Liver (tissue), 8 donors: ENCODE measurements at regions not wholly inside any gene's neighbourhood (a gene's known extent, or its start where the extent isn't known, plus 50 kb on each side); places are given as distances from the start of the nearest gene placed in this dataset.

Experiments used
- DNase-seq: peaks from one replicate; pipeline ENCODE4 v3.0.0-alpha.2; 2017; ENCODE audit warnings: low spot score
- H3K27ac ChIP-seq, 2 donors: one replicate each; pipeline ENCODE4 v1.7.0; 2013; ENCODE audit warnings: inconsistent platforms in 2 of 2, low read length in 2 of 2, control low read depth in 1 of 2, low read depth in 1 of 2, mild to moderate bottlenecking in 1 of 2
- H3K27me3 ChIP-seq, 4 donors: one replicate each; pipeline versions ENCODE4 v1.6.1 to v1.7.0; 2013; ENCODE audit warnings: low read length in 3 of 4, inconsistent platforms in 1 of 4, mild to moderate bottlenecking in 1 of 4, moderate library complexity in 1 of 4; ENCODE audit not compliant: control insufficient read depth in 4 of 4, insufficient read depth in 4 of 4
- H3K36me3 ChIP-seq, 4 donors: one replicate each; pipeline versions ENCODE4 v1.6.1 to v1.7.0; 2013; ENCODE audit warnings: low read length in 3 of 4, mild to moderate bottlenecking in 3 of 4, low read depth in 1 of 4, moderate library complexity in 1 of 4; ENCODE audit not compliant: control insufficient read depth in 4 of 4, insufficient read depth in 3 of 4
- H3K4me1 ChIP-seq, 4 donors: one replicate each; pipeline versions ENCODE4 v1.6.1 to v1.7.0; 2013; ENCODE audit warnings: low read length in 3 of 4, mild to moderate bottlenecking in 3 of 4, moderate library complexity in 1 of 4; ENCODE audit not compliant: control insufficient read depth in 4 of 4, insufficient read depth in 4 of 4
- H3K4me3 ChIP-seq, 3 donors: one replicate each; pipeline versions ENCODE4 v1.6.1 to v1.7.0; 2013; ENCODE audit warnings: low read length in 3 of 3, control low read depth in 1 of 3, low read depth in 1 of 3, mild to moderate bottlenecking in 1 of 3
- H3K9ac ChIP-seq, 2 donors: one replicate each; pipeline ENCODE4 v1.7.0; 2013; ENCODE audit warnings: low read length in 2 of 2, mild to moderate bottlenecking in 2 of 2, moderate library complexity in 2 of 2, control low read depth in 1 of 2, low read depth in 1 of 2
- H3K9me3 ChIP-seq, 4 donors: one replicate each; pipeline versions ENCODE4 v1.6.1 to v1.7.0; 2013; ENCODE audit warnings: low read length in 3 of 4; ENCODE audit not compliant: control insufficient read depth in 4 of 4
- EGR1 ChIP-seq, 2 donors: IDR thresholded peaks; 2 replicates each; pipeline ENCODE4 v1.6.1; 2016 to 2018; ENCODE audit warnings: antibody characterized with exemption in 2 of 2, low read depth in 2 of 2
- FOXA1 ChIP-seq: IDR thresholded peaks from 2 replicates; pipeline ENCODE4 v1.6.1; 2016; ENCODE audit warnings: antibody characterized with exemption
- FOXA2 ChIP-seq: IDR thresholded peaks from 2 replicates; pipeline ENCODE4 v1.6.1; 2016; ENCODE audit warnings: antibody characterized with exemption
- GABPA ChIP-seq, 2 donors: IDR thresholded peaks in 1 of 2; conservative IDR thresholded peaks in 1 of 2; 2 replicates each; pipeline ENCODE4 v1.6.1; 2016; ENCODE audit warnings: antibody characterized with exemption in 2 of 2, mild to moderate bottlenecking in 1 of 2, moderate library complexity in 1 of 2
- HNF4A ChIP-seq, 2 donors: conservative IDR thresholded peaks; 2 replicates each; pipeline ENCODE4 v1.6.1; 2016; ENCODE audit warnings: antibody characterized with exemption in 2 of 2, mild to moderate bottlenecking in 2 of 2
- HNF4G ChIP-seq: IDR thresholded peaks from 2 replicates; pipeline ENCODE4 v1.6.1; 2016; ENCODE audit warnings: antibody characterized with exemption
- JUND ChIP-seq, 2 donors: IDR thresholded peaks; 2 replicates each; pipeline ENCODE4 v1.6.1; 2016; ENCODE audit warnings: antibody characterized with exemption in 2 of 2
- MAX ChIP-seq: IDR thresholded peaks from 2 replicates; pipeline ENCODE4 v1.6.1; 2016; ENCODE audit warnings: antibody characterized with exemption
- NR2F2 ChIP-seq: IDR thresholded peaks from 2 replicates; pipeline ENCODE4 v1.6.1; 2016; ENCODE audit warnings: antibody characterized with exemption
- RAD21 ChIP-seq, 2 donors: IDR thresholded peaks; 2 replicates each; pipeline ENCODE4 v1.6.1; 2016; ENCODE audit warnings: antibody characterized with exemption in 2 of 2, mild to moderate bottlenecking in 2 of 2
- REST ChIP-seq: IDR thresholded peaks from 2 replicates; pipeline ENCODE4 v1.6.1; 2016; ENCODE audit warnings: antibody characterized with exemption, mild to moderate bottlenecking
- RXRA ChIP-seq, 2 donors: IDR thresholded peaks; 2 replicates each; pipeline ENCODE4 v1.6.1; 2017 to 2018; ENCODE audit warnings: antibody characterized with exemption in 2 of 2, mild to moderate bottlenecking in 1 of 2
- SP1 ChIP-seq: IDR thresholded peaks from 2 replicates; pipeline ENCODE4 v1.6.1; 2018; ENCODE audit warnings: antibody characterized with exemption, mild to moderate bottlenecking
- YY1 ChIP-seq: IDR thresholded peaks from 2 replicates; pipeline ENCODE4 v1.6.1; 2016; ENCODE audit warnings: antibody characterized with exemption, mild to moderate bottlenecking
- ZBTB33 ChIP-seq: IDR thresholded peaks from 2 replicates; pipeline ENCODE4 v1.6.1; 2016; ENCODE audit warnings: antibody characterized with exemption
- WGBS: extraction: QIAGEN DNeasy Blood & Tissue Kit; methylation state at CpG from one replicate; pipeline ENCODE4 v1.1.7; 2013; 5-methylcytosine and 5-hydroxymethylcytosine counted together
- TF ChIP-seq, protein P1 (sequence below): fragments of 150-350 bp; IDR thresholded peaks from 2 replicates; pipeline ENCODE4 v1.5.1; 2017; ENCODE audit warnings: improper control_type of control experiment, low read depth, low read length; ENCODE audit not compliant: missing input control
- donor health status: healthy.
- donor health status: healthy.
- donor health status: healthy.
- donor health status: healthy.
- donor health status: healthy.

GRCh38 chr4:71258323-71258722 is 80.5 kb upstream of the SLC4A4 start:
- Histone ChIP-seq H3K9me3 (no peaks in the 10 kb centered on the region), H3K27ac (peak overlapping the region in 1 of 2 donors; percentile 2), H3K9ac (no peak overlapping the region), H3K4me3 (no peak overlapping the region), H3K27me3 (no peaks in the 10 kb centered on the region), H3K4me1 (peaks cover 1 to 47% (median 25%) of the 10 kb centered on the region in 4 donors), H3K36me3 (no peaks in the 10 kb centered on the region)
- DNase-seq: no peak
- WGBS: 50% methylated on average over 7 of the region's 7 CpGs
- TF ChIP-seq YY1 (peak; percentile 29), MAX (peak; percentile 27), REST (peak; percentile 25), HNF4A (conservative IDR thresholded peaks at IDR 0.05) (peak; percentile 40 to 79), RXRA (IDR thresholded peaks at IDR 0.05) (peak in 1 of 2 donors; percentile 62), EGR1 (IDR thresholded peaks at IDR 0.05; ENCODE audit: low read depth in 2 of 2) (no peak), FOXA1 (peak; percentile 26), ZBTB33 (no peak), JUND (IDR thresholded peaks at IDR 0.05) (peak in 1 of 2 donors; percentile 12)

DNA sequence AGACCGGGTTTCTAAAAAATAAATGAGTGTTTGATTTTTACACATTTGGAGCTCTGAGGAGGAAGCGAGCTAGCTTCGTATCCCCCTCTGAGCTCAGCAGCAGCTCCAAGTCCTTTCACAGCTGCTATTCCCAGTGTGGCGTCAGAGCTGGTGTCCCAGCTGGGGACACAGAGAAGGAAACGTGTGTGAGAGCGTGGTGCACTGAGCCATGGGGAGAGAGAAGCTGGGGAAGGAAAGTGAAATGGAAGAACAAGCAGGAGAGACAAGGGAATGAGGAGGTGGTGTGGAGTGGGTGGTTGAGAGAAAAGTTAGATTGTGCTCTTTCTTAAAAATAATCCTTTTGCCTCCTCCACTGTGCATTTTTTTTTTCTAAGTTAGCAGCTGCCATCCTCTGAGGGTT is 79.5 kb upstream of the SLC4A4 start:
- WGBS: 93% methylated on average over 6 of the region's 6 CpGs

More for the DNA sequence above, 79.5 kb upstream of the SLC4A4 start:
- Histone ChIP-seq H3K36me3 (no peaks in the 10 kb centered on the region), H3K27me3 (no peaks in the 10 kb centered on the region), H3K9me3 (no peaks in the 10 kb centered on the region), H3K27ac (peak overlapping the region; percentile 0 to 1), H3K4me1 (peaks cover 0 to 48% (median 21%) of the 10 kb centered on the region in 4 donors), H3K4me3 (no peak overlapping the region), H3K9ac (no peak overlapping the region)
- TF ChIP-seq REST: no peak
- no peak for TF ChIP-seq JUND (IDR thresholded peaks at IDR 0.05)
- TF ChIP-seq NR2F2: no peak
- TF ChIP-seq FOXA2: no peak
- no peak for TF ChIP-seq EGR1 (IDR thresholded peaks at IDR 0.05; ENCODE audit: low read depth in 2 of 2)
- TF ChIP-seq SP1: no peak
- TF ChIP-seq, protein P1, sequence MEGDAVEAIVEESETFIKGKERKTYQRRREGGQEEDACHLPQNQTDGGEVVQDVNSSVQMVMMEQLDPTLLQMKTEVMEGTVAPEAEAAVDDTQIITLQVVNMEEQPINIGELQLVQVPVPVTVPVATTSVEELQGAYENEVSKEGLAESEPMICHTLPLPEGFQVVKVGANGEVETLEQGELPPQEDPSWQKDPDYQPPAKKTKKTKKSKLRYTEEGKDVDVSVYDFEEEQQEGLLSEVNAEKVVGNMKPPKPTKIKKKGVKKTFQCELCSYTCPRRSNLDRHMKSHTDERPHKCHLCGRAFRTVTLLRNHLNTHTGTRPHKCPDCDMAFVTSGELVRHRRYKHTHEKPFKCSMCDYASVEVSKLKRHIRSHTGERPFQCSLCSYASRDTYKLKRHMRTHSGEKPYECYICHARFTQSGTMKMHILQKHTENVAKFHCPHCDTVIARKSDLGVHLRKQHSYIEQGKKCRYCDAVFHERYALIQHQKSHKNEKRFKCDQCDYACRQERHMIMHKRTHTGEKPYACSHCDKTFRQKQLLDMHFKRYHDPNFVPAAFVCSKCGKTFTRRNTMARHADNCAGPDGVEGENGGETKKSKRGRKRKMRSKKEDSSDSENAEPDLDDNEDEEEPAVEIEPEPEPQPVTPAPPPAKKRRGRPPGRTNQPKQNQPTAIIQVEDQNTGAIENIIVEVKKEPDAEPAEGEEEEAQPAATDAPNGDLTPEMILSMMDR: no peak
- TF ChIP-seq GABPA (IDR thresholded peaks at IDR 0.05 in 1 of 2, conservative IDR thresholded peaks at IDR 0.05 in 1 of 2): no peak
- no peak for TF ChIP-seq ZBTB33
- TF ChIP-seq RXRA (IDR thresholded peaks at IDR 0.05): no peak
- TF ChIP-seq MAX: no peak
- TF ChIP-seq FOXA1: no peak
- TF ChIP-seq YY1: no peak
- TF ChIP-seq RAD21 (IDR thresholded peaks at IDR 0.05): no peak
- no peak for TF ChIP-seq HNF4G
- no peak for TF ChIP-seq HNF4A (conservative IDR thresholded peaks at IDR 0.05)
- no peak for DNase-seq
